Testis (tissue), 2 donors: ENCODE measurements at regions not wholly inside any gene's neighbourhood (a gene's known extent, or its start where the extent isn't known, plus 50 kb on each side); places are given as distances from the start of the nearest gene placed in this dataset.

Experiments
- POLR2A ChIP-seq: fragments of 450-650 bp; IDR thresholded peaks from one replicate; pipeline ENCODE4 v1.6.1; 2017; ENCODE audit warnings: antibody characterized with exemption, mild to moderate bottlenecking, moderate library complexity
- TF ChIP-seq, protein P1 (sequence below), 3 experiments: fragments of 450-650 bp in 2 of 3; fragments of 200-600 bp in 1 of 3; sonication (generic) in 1 of 3; IDR thresholded peaks; one replicate each; pipeline ENCODE4 v1.5.1; 2016 to 2019; ENCODE audit warnings: antibody characterized with exemption in 3 of 3, mild to moderate bottlenecking in 2 of 3, moderate library complexity in 1 of 3

DNA sequence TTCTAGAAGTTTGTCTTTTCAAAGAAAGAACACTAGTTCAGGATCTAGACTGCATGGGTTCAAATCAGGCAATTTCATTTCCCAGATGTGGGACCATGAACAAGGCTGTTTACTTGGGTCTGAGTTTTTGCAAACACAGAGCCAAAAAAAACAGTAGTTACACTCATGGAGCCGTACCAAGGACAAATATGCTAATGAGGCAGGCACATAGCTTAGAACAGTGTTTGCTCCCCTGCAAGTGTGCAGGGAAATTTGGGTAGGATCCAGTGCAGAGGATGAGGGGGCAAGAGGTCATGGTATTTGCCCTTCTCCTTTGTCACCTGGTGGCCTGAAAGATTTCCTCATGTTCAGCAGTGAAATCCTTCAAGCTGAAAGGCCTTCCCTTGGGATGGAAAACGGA is 860.4 kb downstream of the VRK1 start:
- TF ChIP-seq, protein P1, sequence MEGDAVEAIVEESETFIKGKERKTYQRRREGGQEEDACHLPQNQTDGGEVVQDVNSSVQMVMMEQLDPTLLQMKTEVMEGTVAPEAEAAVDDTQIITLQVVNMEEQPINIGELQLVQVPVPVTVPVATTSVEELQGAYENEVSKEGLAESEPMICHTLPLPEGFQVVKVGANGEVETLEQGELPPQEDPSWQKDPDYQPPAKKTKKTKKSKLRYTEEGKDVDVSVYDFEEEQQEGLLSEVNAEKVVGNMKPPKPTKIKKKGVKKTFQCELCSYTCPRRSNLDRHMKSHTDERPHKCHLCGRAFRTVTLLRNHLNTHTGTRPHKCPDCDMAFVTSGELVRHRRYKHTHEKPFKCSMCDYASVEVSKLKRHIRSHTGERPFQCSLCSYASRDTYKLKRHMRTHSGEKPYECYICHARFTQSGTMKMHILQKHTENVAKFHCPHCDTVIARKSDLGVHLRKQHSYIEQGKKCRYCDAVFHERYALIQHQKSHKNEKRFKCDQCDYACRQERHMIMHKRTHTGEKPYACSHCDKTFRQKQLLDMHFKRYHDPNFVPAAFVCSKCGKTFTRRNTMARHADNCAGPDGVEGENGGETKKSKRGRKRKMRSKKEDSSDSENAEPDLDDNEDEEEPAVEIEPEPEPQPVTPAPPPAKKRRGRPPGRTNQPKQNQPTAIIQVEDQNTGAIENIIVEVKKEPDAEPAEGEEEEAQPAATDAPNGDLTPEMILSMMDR (IDR thresholded peaks at IDR 0.05) = no peak
- TF ChIP-seq POLR2A = no peak
